Pancreas (tissue), 10 donors: ENCODE measurements at regions not wholly inside any gene's neighbourhood (a gene's known extent, or its start where the extent isn't known, plus 50 kb on each side); places are given as distances from the start of the nearest gene placed in this dataset.

Experiments
- ATAC-seq, 4 donors: fragments of 200-7000 bp; cut with Tn5 transposase; one replicate each; pipeline versions ENCODE4 v1.8.0 to v1.9.1; 2020; ENCODE audit warnings: mild to moderate bottlenecking in 4 of 4, moderate library complexity in 4 of 4
- DNase-seq, 6 donors: peaks; one replicate each; pipeline ENCODE4 v3.0.0-alpha.2; 2020
- FAIRE-seq: peaks from 2 replicates; lab custom pipeline; 2012; peaks lifted over from hg19 to GRCh38; lab: Jason Lieb, UNC
- H3K27ac ChIP-seq, 4 donors: fragments of 200-600 bp; sonication (generic); 1 replicate in 3 of 4; 2 replicates in 1 of 4; pipeline versions ENCODE4 v1.5.0 to v1.8.0; 2020
- H3K27me3 ChIP-seq, 4 donors: fragments of 200-600 bp; one replicate each; pipeline ENCODE4 v1.8.0; 2021
- H3K36me3 ChIP-seq, 3 donors: fragments of 200-600 bp; sonication (generic) in 1 of 3; one replicate each; pipeline versions ENCODE4 v1.5.0 to v1.8.0; 2020 to 2021
- H3K4me1 ChIP-seq, 3 donors: fragments of 200-600 bp; one replicate each; pipeline ENCODE4 v1.8.0; 2021
- H3K4me3 ChIP-seq, 4 donors: fragments of 200-600 bp; sonication (generic) in 2 of 4; one replicate each; pipeline versions ENCODE4 v1.5.0 to v1.8.0; 2020 to 2021
- H3K9me3 ChIP-seq, 4 donors: fragments of 200-600 bp; one replicate each; pipeline ENCODE4 v1.8.0; 2021
- CTCF ChIP-seq, 4 donors: fragments of 200-600 bp; sonication (generic) in 3 of 4; IDR thresholded peaks; one replicate each; pipeline versions ENCODE4 v1.5.0 to v1.8.0; 2021; ENCODE audit warnings: antibody characterized with exemption in 4 of 4
- WGBS, 2 donors: extraction: QIAGEN DNeasy Blood & Tissue Kit; methylation state at CpG; one replicate each; pipeline ENCODE4 v1.1.7; 2013; 5-methylcytosine and 5-hydroxymethylcytosine counted together
- intact Hi-C, 3 donors: fragments of 100-400 bp; cut with DNase I; formaldehyde crosslinking; loops; one replicate each; pipeline versions ENCODE4 v1.11.1 to v1.14.2; 2022
- donor health status: healthy with polysubstance abuse.
- donor health status: DM: no; HTN: no; CAD: no; lungs with moderate emphysema.
- donor health status: DM: no; HTN: no; CAD: no.
- donor health status: control.
- donor health status: control.
- donor health status: Bipolar disorder and iron deficiency.
- donor health status: DM: yes; HTN: yes; CAD: no.
- donor health status: DM: no; HTN: no; CAD: no.
- donor health status: DM: no; HTN: no; CAD: no.
- donor health status: DM: yes; HTN: yes; CAD: no.

- intact Hi-C loops: no loop called here
- Histone ChIP-seq H3K27ac (no peak overlapping the region), H3K36me3 (no peaks in the 10 kb centered on the region), H3K4me1 (no peaks in the 10 kb centered on the region), H3K27me3 (no peaks in the 10 kb centered on the region), H3K4me3 (no peak overlapping the region), H3K9me3 (no peaks in the 10 kb centered on the region)
- 55 to 59% methylated on average over 3 of the region's 3 CpGs for WGBS, 2 donors
- FAIRE-seq: no peak
- no peak for ATAC-seq
- no peak for DNase-seq
- TF ChIP-seq CTCF (IDR thresholded peaks at IDR 0.05): no peak
These were observed 2269.3 kb upstream of the RAG2 start for GRCh38 chr11:38867338-38867737.

GRCh38 chr11:38865922-38866321 is 2267.9 kb upstream of the RAG2 start:
- H3K36me3 ChIP-seq: no peaks in the 10 kb centered on the region
- no peak for TF ChIP-seq CTCF (IDR thresholded peaks at IDR 0.05)
- 53 to 74% methylated on average over 2 of the region's 2 CpGs for WGBS, 2 donors
- no peak overlapping the region for H3K27ac ChIP-seq
- ATAC-seq: no peak
- DNase-seq: no peak
- no peaks in the 10 kb centered on the region for H3K9me3 ChIP-seq
- no peaks in the 10 kb centered on the region for H3K27me3 ChIP-seq
- H3K4me3 ChIP-seq: no peak overlapping the region
- no peak for FAIRE-seq
- intact Hi-C loops: no loop called here
- no peaks in the 10 kb centered on the region for H3K4me1 ChIP-seq

- intact Hi-C loops: no loop called here
- FAIRE-seq: no peak
- Histone ChIP-seq H3K4me3 (no peak overlapping the region), H3K4me1 (no peaks in the 10 kb centered on the region), H3K27me3 (no peaks in the 10 kb centered on the region), H3K27ac (no peak overlapping the region), H3K36me3 (no peaks in the 10 kb centered on the region), H3K9me3 (no peaks in the 10 kb centered on the region)
- no peak for DNase-seq
- no peak for TF ChIP-seq CTCF (IDR thresholded peaks at IDR 0.05)
- ATAC-seq: no peak
- WGBS, 2 donors: 31 to 38% methylated on average over 2 of the region's 2 CpGs
These were observed 2245.0 kb upstream of the RAG2 start for GRCh38 chr11:38842991-38843390.

GRCh38 chr11:38839071-38839470 is 2241.0 kb upstream of the RAG2 start:
- no peaks in the 10 kb centered on the region for H3K4me1 ChIP-seq
- H3K4me3 ChIP-seq: no peak overlapping the region
- H3K27me3 ChIP-seq: no peaks in the 10 kb centered on the region
- DNase-seq (no peak), ATAC-seq (no peak), FAIRE-seq (no peak)
- H3K36me3 ChIP-seq: no peaks in the 10 kb centered on the region
- no peaks in the 10 kb centered on the region for H3K9me3 ChIP-seq
- intact Hi-C loops: no loop called here
- TF ChIP-seq CTCF (IDR thresholded peaks at IDR 0.05): no peak
- 57 to 71% methylated on average over 3 of the region's 3 CpGs for whole genome bisulfite sequencing, 2 donors
- no peak overlapping the region for H3K27ac ChIP-seq

GRCh38 chr11:38835966-38836365 is 2237.9 kb upstream of the RAG2 start:
- TF ChIP-seq CTCF (IDR thresholded peaks at IDR 0.05): no peak
- DNase-seq (no peak), FAIRE-seq (no peak), ATAC-seq (no peak)
- WGBS, 2 donors: 74% methylated on average over 4 of the region's 4 CpGs
- H3K4me3 ChIP-seq: no peak overlapping the region
- intact Hi-C loops: no loop called here
- H3K9me3 ChIP-seq: no peaks in the 10 kb centered on the region
- no peaks in the 10 kb centered on the region for H3K27me3 ChIP-seq
- H3K27ac ChIP-seq: no peak overlapping the region
- no peaks in the 10 kb centered on the region for H3K36me3 ChIP-seq
- no peaks in the 10 kb centered on the region for H3K4me1 ChIP-seq
